ENCODE measurements at regions not wholly inside any gene's neighbourhood (a gene's known extent, or its start where the extent isn't known, plus 50 kb on each side); places are given as distances from the start of the nearest gene placed in this dataset.

DNA sequence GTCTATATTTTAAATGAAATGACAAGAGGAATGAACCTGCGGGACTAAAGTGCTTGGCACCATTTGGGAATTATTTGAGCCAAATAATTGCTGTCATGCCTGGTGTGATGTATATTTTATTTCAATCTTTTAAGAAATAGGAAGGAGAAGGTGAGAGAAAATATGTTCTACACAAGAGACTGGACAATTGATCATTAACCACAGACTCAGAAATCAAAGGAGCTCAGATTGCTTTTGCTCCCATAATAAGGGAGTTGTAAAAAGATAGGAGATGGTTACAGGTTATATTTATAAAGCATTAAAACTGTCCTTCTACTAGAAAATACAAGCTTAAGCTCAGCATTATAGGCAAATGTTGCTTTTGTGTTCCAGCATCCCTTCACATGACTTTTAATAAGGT is 515.2 kb upstream of the SULF2 start:
- DNase-seq (ENCODE audit: low spot score), result no peak

DNA sequence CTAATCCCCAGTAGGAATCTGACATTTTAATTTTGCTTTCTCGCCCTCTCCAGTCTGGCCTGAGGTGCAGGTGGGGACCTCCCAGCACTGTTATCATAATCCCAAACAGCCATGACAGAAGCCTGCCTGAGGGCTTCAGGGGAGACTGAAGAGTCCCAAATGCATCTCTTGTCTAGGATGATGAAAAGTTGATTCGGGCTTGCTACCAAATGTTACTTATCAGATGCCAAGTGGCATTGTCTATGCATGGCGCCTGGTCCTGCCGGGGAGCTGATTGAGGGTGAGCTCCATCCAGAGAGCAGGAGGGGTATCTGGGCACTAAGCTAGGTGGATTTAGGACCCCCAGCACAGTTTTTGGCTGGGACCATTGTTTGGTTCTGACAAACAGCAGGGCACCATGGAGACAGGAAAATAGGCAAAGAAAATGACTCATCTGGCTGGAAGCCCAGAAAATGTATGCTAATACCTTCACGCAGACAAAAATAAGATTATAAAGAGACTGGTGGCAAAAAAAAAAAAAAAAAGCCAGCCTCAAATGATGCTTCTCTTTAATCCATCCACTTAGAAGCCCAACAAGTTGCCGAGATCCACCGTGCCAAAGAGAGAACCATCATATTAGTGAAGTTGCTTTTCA is 513.7 kb upstream of the SULF2 start:
- DNase-seq (ENCODE audit: low spot score), result no peak

GRCh38 chr20:48298433-48298832 is 513.2 kb upstream of the SULF2 start:
- no peak for DNase-seq (ENCODE audit: low spot score)

GRCh38 chr20:48295966-48296421 is 510.7 kb upstream of the SULF2 start:
- DNase-seq (ENCODE audit: low spot score), result no peak

DNA sequence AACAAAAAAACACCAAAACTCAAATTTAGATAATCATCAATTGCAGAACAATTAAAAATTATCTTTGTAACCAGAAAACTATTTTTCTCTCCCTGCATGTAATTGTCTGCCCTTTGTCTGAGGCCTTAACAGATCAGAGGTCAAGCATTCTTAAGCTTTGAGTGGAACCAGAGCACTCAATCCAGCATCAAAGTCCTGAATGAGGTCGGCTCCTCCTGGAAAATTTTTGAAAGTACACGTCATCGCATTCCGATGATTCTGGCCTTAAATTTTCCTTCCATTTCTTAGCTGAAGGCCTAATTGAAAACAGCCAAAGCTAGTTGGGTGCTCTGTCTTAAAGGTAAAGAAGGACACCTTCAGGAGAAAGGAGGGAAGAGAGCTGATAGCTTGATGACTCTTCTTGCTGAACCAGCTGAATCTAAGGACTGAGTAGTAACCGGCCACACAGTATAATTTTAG is 510.2 kb upstream of the SULF2 start:
- no peak for DNase-seq (ENCODE audit: low spot score)

GRCh38 chr20:48294942-48295341 is 509.7 kb upstream of the SULF2 start:
- DNase-seq (ENCODE audit: low spot score), result no peak

DNA sequence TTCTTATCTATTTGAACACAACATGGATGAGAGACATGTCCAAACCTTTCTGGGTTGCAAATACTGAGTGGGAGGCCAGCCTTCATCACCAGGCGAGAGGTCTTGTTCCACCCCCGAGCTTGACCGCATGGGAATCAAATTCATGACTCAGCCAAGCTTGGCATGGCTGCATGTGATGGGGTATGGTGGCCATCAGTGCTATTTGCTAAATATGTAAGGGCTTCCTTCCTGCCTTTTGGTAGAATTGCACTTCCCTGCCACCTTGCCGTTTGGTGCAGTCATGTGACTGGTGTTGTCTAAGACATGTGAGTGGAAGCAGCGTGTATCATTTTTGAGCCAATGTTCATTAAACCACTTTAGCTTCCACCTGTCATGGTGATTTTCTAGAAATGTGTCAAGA is 508.9 kb upstream of the SULF2 start:
- no peak for DNase-seq (ENCODE audit: low spot score)

DNA sequence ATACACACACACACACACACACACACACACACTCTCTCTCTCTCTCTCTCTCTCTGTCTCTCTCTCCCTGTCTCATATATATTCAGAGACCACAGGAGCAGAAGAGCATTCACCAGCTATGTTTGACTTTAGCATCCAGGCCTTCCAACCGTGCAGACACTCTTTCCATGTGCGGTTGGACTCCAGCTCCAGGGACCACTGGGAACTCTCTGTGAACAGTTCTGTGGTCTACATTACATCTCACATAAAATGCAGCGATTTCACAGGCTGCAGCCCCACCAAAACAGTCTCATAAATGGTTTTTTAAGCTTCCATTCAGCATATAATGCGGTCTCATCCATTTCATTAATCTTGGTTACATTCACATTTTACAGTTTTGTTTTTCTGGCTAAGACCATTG is 508.4 kb upstream of the SULF2 start:
- no peak for DNase-seq (ENCODE audit: low spot score)

GRCh38 chr20:48292806-48293205 is 507.5 kb upstream of the SULF2 start:
- DNase-seq (ENCODE audit: low spot score), result no peak

GRCh38 chr20:48291896-48292295 is 506.6 kb upstream of the SULF2 start:
- DNase-seq (ENCODE audit: low spot score), result no peak

DNA sequence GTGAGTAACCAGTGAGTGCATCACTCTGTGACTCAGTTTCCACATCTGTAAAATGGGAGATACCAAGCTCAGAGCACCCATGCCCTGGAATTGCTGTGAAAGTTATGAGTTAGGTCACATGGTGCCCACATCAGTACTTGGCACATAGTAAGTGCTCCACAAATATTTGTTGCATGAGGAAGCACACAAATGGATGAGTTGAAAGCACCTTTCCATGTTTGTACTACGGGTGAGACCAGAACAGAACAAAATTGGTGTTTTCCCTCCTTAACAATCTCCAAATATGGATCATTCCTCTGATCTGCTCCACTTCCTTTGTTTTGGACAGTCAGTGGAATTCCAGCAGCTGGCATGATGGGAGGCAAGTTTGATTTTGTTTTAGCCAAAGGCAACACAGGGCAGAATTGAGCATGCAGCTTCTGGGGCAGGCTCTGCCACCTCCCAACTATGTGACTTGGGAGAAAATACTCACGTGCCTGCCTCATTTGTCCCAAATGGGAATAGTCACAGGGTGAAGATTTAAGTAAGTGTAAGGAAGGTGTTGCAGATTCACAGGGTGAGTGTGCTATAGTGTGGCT is 503.7 kb upstream of the SULF2 start:
- DNase-seq (ENCODE audit: low spot score), result no peak

DNA sequence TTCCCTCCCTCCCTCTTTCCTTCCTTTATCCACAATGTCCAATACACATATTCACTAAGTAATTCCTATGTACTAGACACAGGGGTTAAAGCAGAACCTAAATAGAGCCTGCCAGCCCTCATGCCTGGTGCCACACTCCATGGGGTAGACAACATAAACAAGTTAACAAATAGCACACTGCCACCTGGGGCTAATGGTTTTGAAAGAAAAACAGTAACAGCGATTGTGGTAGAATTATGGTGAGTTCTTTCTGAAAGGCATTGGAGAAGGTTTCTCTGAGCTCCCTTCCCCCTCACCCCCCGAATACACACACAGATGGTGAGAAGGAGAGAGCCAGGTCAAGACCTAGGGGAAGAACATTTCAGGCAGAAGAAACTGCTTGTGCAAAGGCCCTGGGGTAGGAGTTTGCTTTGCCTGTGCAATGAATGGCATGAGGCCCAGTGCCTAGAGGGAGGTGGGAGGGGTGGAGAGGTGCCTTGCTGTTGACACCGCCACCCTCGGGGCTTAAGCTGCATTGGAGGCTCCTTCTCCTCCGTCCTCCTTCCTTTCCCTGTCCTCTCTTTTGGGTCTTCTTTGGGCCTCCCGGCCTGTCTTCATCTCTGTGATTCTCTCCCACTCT is 502.4 kb upstream of the SULF2 start:
- DNase-seq (ENCODE audit: low spot score), result no peak

GRCh38 chr20:48287021-48287494 is 501.8 kb upstream of the SULF2 start:
- DNase-seq (ENCODE audit: low spot score), result no peak

DNA sequence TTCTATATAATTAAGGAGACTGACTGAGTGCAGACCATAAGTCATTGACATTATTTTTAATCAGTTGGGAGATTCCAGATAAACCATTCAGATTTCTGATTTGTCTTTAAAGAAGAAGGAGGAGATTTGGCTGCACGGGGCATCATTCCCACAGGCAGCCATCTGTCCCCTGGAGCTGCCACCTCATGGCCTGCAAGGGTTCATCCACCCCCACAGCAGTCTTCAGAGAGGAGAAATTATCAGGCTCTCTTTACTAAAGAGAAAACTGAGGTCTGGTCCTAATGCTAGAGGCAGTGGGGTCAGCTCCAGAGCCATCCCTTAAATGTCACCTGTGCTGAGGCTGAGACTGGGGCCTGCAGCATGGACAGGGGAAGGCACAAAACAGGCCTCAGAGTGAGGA is 501.3 kb upstream of the SULF2 start:
- no peak for DNase-seq (ENCODE audit: low spot score)

GRCh38 chr20:48285656-48286055 is 500.4 kb upstream of the SULF2 start:
- no peak for DNase-seq (ENCODE audit: low spot score)

DNA sequence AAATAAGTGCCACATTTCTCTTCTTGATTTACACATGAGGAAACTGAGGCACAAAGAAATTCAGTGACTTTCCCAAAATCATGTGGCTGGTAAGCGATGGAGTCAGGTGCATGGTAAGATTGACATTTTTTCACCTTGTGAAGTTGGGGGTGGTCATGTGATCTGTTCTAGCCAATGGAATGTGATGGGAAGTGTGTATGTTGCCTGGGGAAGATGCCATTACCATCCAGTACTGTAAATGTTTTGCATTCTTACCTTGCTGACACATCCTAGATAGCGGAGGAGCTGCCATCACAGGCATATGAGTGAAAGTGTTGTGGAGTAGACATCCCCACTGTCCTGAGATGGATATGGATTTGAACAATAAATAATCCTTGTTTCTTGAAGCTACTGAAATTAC is 499.6 kb upstream of the SULF2 start:
- no peak for DNase-seq (ENCODE audit: low spot score)

DNA sequence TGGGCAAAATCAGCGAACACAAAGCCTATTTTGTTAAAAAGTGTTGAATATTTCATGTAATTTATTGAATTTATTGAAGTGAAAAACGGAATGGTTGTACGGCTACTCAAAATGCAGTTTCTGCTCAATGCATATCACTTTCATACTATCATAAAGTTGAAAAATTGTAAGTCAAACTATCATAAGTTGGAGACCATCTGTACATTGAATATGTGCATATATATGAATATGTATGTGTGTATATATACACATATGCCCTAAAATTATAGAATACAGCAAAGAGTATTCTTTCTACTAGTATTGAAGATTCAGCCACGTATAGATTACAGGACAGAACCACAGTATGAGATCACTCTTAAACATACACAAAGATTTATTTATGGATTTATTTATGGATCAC is 499.0 kb upstream of the SULF2 start:
- no peak for DNase-seq (ENCODE audit: low spot score)

DNA sequence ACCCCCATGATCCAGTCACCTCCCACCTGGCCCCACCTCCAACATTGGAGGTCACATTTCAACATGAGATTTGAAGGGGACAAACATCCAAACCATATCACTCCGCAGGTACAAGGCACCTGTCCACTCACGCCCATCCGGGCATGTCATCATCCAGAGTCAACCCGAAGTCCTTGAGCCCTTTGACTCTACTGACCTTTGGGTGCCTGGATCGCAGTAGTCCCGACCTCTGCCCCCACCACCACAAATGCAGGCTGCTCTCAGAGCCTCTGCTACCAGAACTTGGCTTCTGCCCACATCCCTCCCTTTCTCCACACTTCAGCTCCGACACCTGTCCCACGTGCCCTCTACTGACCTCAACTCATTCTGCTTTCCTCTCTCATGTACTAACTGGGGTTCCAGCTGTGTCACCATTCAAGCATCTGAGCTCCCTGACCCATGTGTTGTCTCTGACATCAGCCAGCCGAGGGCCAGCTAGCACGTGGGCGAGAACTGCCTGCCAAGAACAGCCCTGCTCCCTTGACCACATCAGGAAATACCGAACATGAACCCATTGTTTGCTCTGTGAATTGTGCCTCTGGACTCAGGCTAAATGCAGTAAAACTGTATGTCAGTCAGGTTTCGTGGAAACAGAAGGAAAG is 498.3 kb upstream of the SULF2 start:
- DNase-seq (ENCODE audit: low spot score), result no peak

DNA sequence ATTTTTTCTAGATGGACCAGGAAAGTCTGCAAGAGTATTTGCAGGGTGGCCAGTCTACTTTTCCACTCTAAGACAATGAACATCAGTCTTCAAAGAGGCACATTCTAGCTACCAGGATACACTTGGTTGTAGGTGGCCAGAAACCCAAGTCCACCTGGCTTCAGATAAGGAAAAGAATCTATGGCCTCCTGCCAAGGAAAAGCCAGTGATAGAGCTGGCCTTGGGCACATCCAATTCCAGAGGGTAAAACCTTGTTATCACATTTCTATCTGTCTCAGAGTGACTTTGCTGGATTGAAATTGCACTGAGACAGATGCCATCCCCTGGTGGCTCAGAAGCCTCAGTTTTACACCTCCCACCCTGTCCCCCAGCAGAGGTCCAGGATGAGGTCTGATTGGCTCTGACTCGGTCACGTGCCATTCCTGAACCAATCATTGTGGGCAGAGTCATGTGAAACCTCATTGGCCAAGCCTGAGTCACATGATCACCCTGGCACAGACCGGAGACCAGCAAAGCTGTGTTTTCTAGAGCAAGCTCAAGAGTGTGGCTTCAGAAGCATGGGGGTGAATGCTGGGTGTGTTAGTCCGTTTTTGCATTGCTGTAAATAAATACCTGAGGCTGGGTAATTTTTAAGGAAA is 497.4 kb upstream of the SULF2 start:
- no peak for DNase-seq (ENCODE audit: low spot score)

GRCh38 chr20:48281501-48281900 is 496.2 kb upstream of the SULF2 start:
- no peak for DNase-seq (ENCODE audit: low spot score)

DNA sequence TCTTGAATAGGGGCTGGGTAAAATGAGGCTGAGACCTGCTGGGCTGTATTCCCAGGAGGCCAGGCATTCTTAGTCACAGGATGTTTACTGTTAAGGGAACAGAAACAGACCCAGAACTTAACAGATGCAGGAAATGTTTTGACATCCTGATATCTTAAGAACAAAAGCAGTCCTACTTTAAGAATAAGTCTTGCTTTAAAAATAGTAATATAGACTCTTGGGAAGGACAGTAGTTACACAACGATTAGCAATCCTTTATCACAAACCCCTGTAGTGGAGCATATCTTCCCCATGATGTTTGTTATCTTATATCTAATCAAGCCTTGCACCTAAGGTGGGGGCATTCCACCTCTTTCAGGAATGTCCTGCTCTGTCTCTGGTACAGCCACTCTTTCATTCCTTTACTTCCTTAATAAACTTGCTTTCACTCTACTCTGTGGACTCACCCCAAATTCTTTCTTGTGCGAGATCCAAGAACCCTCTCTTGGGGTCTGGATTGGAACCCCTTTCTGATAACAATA is 493.7 kb upstream of the SULF2 start:
- no peak for DNase-seq (ENCODE audit: low spot score)

GRCh38 chr20:48277266-48277665 is 492.0 kb upstream of the SULF2 start:
- no peak for DNase-seq (ENCODE audit: low spot score)

DNA sequence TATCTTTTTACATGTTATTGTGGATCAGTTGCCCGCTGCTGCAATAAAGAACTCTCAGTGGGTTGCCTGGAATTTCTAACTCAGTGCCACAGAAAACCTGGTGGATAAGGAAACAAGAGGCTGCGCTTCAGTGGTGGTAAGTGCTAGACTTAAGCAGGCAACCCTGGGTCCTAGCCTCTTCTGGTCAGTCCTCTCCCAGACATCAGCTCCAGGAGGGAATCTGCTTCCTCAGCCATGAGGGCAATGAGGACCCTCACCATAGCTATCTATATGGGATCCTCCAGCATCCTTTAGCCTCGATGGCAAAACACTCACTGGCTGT is 490.7 kb upstream of the SULF2 start:
- DNase-seq (ENCODE audit: low spot score), result no peak
